ENCODE measurements at regions not wholly inside any gene's neighbourhood (a gene's known extent, or its start where the extent isn't known, plus 50 kb on each side); places are given as distances from the start of the nearest gene placed in this dataset.

DNA sequence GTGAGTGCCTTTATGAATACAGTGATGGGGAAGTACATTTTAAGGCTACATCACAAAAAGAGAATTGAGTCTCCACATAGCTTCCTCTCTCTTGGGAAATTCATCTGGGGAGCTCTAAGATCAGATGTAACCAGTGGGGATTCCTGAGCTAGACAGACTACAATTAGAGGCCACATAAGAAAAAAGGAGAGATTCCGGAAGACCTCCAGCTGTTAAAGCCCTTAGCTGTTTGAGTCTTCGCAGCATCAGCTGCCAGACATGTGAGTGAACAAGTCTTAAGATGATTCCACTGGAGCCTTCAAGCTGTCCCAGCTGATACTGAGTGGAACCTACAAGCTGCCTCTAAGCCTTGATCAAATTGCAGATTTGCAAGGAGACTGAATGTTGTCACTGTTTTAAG is 448.5 kb downstream of the NXPH1 start:
- no peak overlapping the region for H2BK5ac ChIP-seq (ENCODE audit: insufficient read length, low read length)
- no peaks in the 10 kb centered on the region for H3K23me2 ChIP-seq (ENCODE audit: insufficient read length, low read depth, low read length, poor library complexity, severe bottlenecking)
- no peak overlapping the region for H4K5ac ChIP-seq (ENCODE audit: insufficient read length, low read depth, low read length)
- WGBS (ENCODE audit: extremely low coverage, insufficient read length, low lambda C conversion rate): no CpG with 5 or more reads among the region's 2 CpGs
- peaks cover 0 to 3% of the 10 kb centered on the region in 2 experiments; a peak in 1 of 5 replicates for H3K9me3 Mint-ChIP-seq
- no peaks in the 10 kb centered on the region for H3K27me3 Mint-ChIP-seq (ENCODE audit: low read depth)
- no peak overlapping the region for H2BK15ac ChIP-seq (ENCODE audit: low read depth, low read length)
- H3K9me3 ChIP-seq (ENCODE audit: control insufficient read depth, low read depth, low read length): no peaks in the 10 kb centered on the region
- no peak overlapping the region for H3K9ac ChIP-seq (ENCODE audit: extremely low read depth, insufficient read length, low read length)
- H3K14ac ChIP-seq (ENCODE audit: insufficient read depth, low read length): no peak overlapping the region
- H3K4me1 ChIP-seq (ENCODE audit: insufficient read depth, low read length): no peaks in the 10 kb centered on the region
- H3K4me1 Mint-ChIP-seq: peaks cover 0 to 7% of the 10 kb centered on the region in 2 experiments; a peak in 3 of 4 replicates
- no peak overlapping the region for H3K18ac ChIP-seq (ENCODE audit: insufficient read length, low read depth, low read length)
- no peak overlapping the region for H2AFZ ChIP-seq (ENCODE audit: low read length)
- no peak overlapping the region for H3K4me3 Mint-ChIP-seq
- H3K4me2 ChIP-seq (ENCODE audit: insufficient read depth, insufficient read length, low read length): no peak overlapping the region
- H3K23ac ChIP-seq (ENCODE audit: insufficient read length, low read depth, low read length): no peak overlapping the region
- H3K79me2 ChIP-seq (ENCODE audit: insufficient read depth, low read length): no peaks in the 10 kb centered on the region
- H4K20me1 ChIP-seq (ENCODE audit: control insufficient read depth, insufficient read depth, insufficient read length): no peaks in the 10 kb centered on the region
- no peaks in the 10 kb centered on the region for H3K79me1 ChIP-seq (ENCODE audit: insufficient read depth, low read depth, low read length, poor library complexity, severe bottlenecking)
- no peak for TF ChIP-seq CTCF (conservative IDR thresholded peaks at IDR 0.05)
- no peak overlapping the region for H3K27ac Mint-ChIP-seq
- no peak for DNase-seq
- H4K8ac ChIP-seq (replicated peaks; ENCODE audit: insufficient read length, low read depth, low read length): no peak overlapping the region
- H2BK12ac ChIP-seq (ENCODE audit: insufficient read length, low read depth, low read length): no peak overlapping the region
- H2AK5ac ChIP-seq (ENCODE audit: insufficient read length, low read length): no peak overlapping the region
- H3K36me3 Mint-ChIP-seq (ENCODE audit: insufficient read depth in 1 of 3, low read depth in 3 of 3): 0 out of 7 replicates have a peak, but pooled peaks cover 0 to 5% (median 0%) of the 10 kb centered on the region in 3 experiments
- H4K91ac ChIP-seq (ENCODE audit: insufficient read length, low read depth, low read length): no peak overlapping the region
- no peak overlapping the region for H2BK120ac ChIP-seq (ENCODE audit: low read depth, low read length, poor library complexity, severe bottlenecking)
- no peaks in the 10 kb centered on the region for H3K27me3 ChIP-seq (ENCODE audit: insufficient read depth, low read length)
- H3K4ac ChIP-seq (ENCODE audit: low read depth, low read length): no peak overlapping the region
- H3T11ph ChIP-seq (ENCODE audit: low read length): no peak overlapping the region
- no peak overlapping the region for H3K56ac ChIP-seq (ENCODE audit: insufficient read length, low read depth, low read length)
- H3K27ac ChIP-seq (ENCODE audit: insufficient read length, low read depth, low read length): no peak overlapping the region
- no peak overlapping the region for H2BK20ac ChIP-seq (ENCODE audit: low read depth, low read length, poor library complexity, severe bottlenecking)

Data from H9 (cell line).